ENCODE measurements at regions not wholly inside any gene's neighbourhood (a gene's known extent, or its start where the extent isn't known, plus 50 kb on each side); places are given as distances from the start of the nearest gene placed in this dataset.

GRCh38 chr9:124205686-124206352, 51.9 kb upstream of the NEK6 start:
- FAIRE-seq, result no peak

DNA sequence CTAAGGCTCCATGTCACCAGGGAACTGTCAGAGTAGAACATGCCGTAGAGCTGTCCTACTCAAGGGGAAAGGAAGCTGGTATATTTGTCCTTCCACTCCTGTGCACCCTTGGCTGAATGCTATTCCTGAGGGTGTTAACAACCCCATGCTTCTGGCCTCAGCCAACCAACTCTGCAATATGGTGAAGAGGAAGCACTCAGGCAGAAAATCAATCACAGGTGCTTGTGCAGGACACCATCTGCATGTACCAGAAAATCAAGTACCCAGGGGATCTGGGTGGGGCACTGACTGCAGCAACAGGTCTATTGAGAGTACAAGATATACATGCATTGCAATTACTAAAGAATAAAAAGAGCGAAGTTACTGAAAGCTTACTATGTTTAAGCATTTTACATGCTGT, 51.4 kb upstream of the NEK6 start:
- DNase-seq (ENCODE audit: insufficient read length, low spot score) (no peak), FAIRE-seq (no peak)

More at GRCh38 chr9:124205686-124206352, 51.9 kb upstream of the NEK6 start:
- no peak for DNase-seq (ENCODE audit: insufficient read length, low spot score)

All from HTR-8/SVneo (cell line).